K562 (cell line): ENCODE measurements at regions not wholly inside any gene's neighbourhood (a gene's known extent, or its start where the extent isn't known, plus 50 kb on each side); places are given as distances from the start of the nearest gene placed in this dataset.

Experiments used
- ATAC-seq: fragments of 200-7000 bp; cut with Tn5 transposase; 3 replicates; pipeline ENCODE4 v1.9.1; 2020; ENCODE audit warnings: moderate library complexity
- BruUV-seq: library from RNA; stranded (reverse); fragments of 400-500 nt; replicated peaks from 2 replicates; lab custom pipeline; 2021; lab: Mats Ljungman, UMichigan
- CTCF ChIA-PET: fragments of 300-600 bp; formaldehyde crosslinking; extraction: SDS; loops from one replicate; lab custom pipeline; 2021; ENCODE audit warnings: low intra/inter-chr PET ratio; lab: Yijun Ruan, JAX
- POLR2A ChIA-PET: fragments of 300-600, 350-650 bp; sonication (Branson Sonifier 250); formaldehyde crosslinking; extraction: SDS; loops from one replicate; lab custom pipeline; 2021; ENCODE audit warnings: antibody characterized with exemption, inconsistent platforms; lab: Yijun Ruan, JAX
- DNase-seq, 4 experiments: peaks; one replicate each; pipeline versions ENCODE4 v3.0.0 to v3.0.0-alpha.2; 2011 to 2018; ENCODE audit warnings: low spot score in 3 of 4, mixed read lengths in 3 of 4; ENCODE audit errors: extremely low read depth in 1 of 4
- FAIRE-seq: peaks from 2 replicates; lab custom pipeline; 2011; peaks lifted over from hg19 to GRCh38; lab: Jason Lieb, UNC
- H2AFZ ChIP-seq: 2 replicates; pipeline ENCODE4 v1.6.0; 2011; ENCODE audit warnings: low read depth, low read length, control low read depth, inconsistent platforms
- H3K27ac ChIP-seq: fragments of 200-600 bp; 3 replicates; pipeline ENCODE4 v1.8.0; 2011; ENCODE audit warnings: low read depth, mild to moderate bottlenecking, control low read depth, inconsistent platforms, low read length, moderate library complexity, mixed read lengths; ENCODE audit errors: extremely low read depth
- H3K27me3 ChIP-seq, 2 experiments: fragments of 300-600 bp in 1 of 2; 2 replicates in 1 of 2; 3 replicates in 1 of 2; pipeline versions ENCODE4 v1.6.0 to v1.8.0; 2011; ENCODE audit warnings: inconsistent platforms in 2 of 2, low read length in 2 of 2, mild to moderate bottlenecking in 1 of 2, mixed read lengths in 1 of 2, moderate library complexity in 1 of 2; ENCODE audit not compliant: control insufficient read depth in 2 of 2, insufficient read depth in 2 of 2
- H3K36me3 ChIP-seq: fragments of 300-600 bp; 3 replicates; pipeline ENCODE4 v1.8.0; 2011; ENCODE audit warnings: mild to moderate bottlenecking, low read length, inconsistent platforms; ENCODE audit not compliant: control insufficient read depth, insufficient read depth
- H3K4me1 ChIP-seq, 2 experiments: fragments of 200-600 bp in 1 of 2; replicated peaks in 1 of 2; 2 replicates in 1 of 2; 3 replicates in 1 of 2; pipeline versions ENCODE4 v1.5.1 to v1.8.0; 2011; ENCODE audit warnings: inconsistent platforms in 2 of 2, low read length in 2 of 2, mild to moderate bottlenecking in 1 of 2, mixed read lengths in 1 of 2, moderate library complexity in 1 of 2; ENCODE audit not compliant: control insufficient read depth in 2 of 2, insufficient read depth in 2 of 2
- H3K4me2 ChIP-seq: 2 replicates; pipeline ENCODE4 v1.6.1; 2011; ENCODE audit warnings: low read length, control low read depth, inconsistent platforms, mixed read lengths; ENCODE audit not compliant: insufficient read depth
- H3K4me3 ChIP-seq: fragments of 200-600 bp; sonication (generic), shearing (Covaris generic); 2 replicates; pipeline ENCODE4 v1.5.1; 2016; ENCODE audit warnings: control low read depth, inconsistent platforms
- H3K79me2 ChIP-seq: fragments of 200-600 bp; 3 replicates; pipeline ENCODE4 v1.8.0; 2011; ENCODE audit warnings: low read length, inconsistent platforms; ENCODE audit not compliant: control insufficient read depth, insufficient read depth
- H3K9ac ChIP-seq, 2 experiments: 2 replicates each; pipeline versions ENCODE4 v1.6.0 to v1.6.1; 2011; ENCODE audit warnings: low read depth in 2 of 2, low read length in 2 of 2, control low read depth in 1 of 2, inconsistent platforms in 1 of 2, mild to moderate bottlenecking in 1 of 2, mixed read lengths in 1 of 2; ENCODE audit not compliant: insufficient read depth in 1 of 2
- H3K9me1 ChIP-seq: one replicate; pipeline ENCODE4 v1.6.0; 2011; ENCODE audit warnings: inconsistent platforms, mild to moderate bottlenecking, low read length, moderate library complexity; ENCODE audit not compliant: control insufficient read depth, insufficient read depth
- H3K9me3 ChIP-seq: replicated peaks from 2 replicates; pipeline ENCODE4 v1.5.1; 2011; ENCODE audit warnings: low read depth, low read length, inconsistent platforms; ENCODE audit not compliant: control insufficient read depth, insufficient read depth
- H4K20me1 ChIP-seq: replicated peaks from 2 replicates; pipeline ENCODE4 v1.6.1; 2011; ENCODE audit warnings: low read length, inconsistent platforms, mixed read lengths; ENCODE audit not compliant: control insufficient read depth, insufficient read depth
- ATF7 ChIP-seq: fragments of 450-650 bp; IDR thresholded peaks from 2 replicates; pipeline ENCODE4 v1.7.1; 2014; ENCODE audit warnings: mild to moderate bottlenecking, moderate library complexity
- CEBPG ChIP-seq, 3 experiments: fragments of 200-800 bp in 1 of 3; sonication (Bioruptor generic) in 1 of 3; sonication (generic) in 1 of 3; formaldehyde crosslinking in 1 of 3; IDR thresholded peaks in 2 of 3; conservative IDR thresholded peaks in 1 of 3; 2 replicates each; pipeline versions ENCODE4 v1.6.1 to v1.8.0; 2016 to 2022; ENCODE audit warnings: missing compliant biosample characterization in 2 of 3, missing genetic modification characterization in 2 of 3, mild to moderate bottlenecking in 1 of 3, missing genetic modification reagents in 1 of 3
- KHSRP ChIP-seq: fragments of 450-650 bp; IDR thresholded peaks from 2 replicates; pipeline ENCODE4 v1.6.1; 2017
- NCOR1 ChIP-seq: fragments of 450-650 bp; IDR thresholded peaks from 2 replicates; pipeline ENCODE4 v1.6.1; 2016; ENCODE audit warnings: mild to moderate bottlenecking, moderate library complexity
- NFE2 ChIP-seq: IDR thresholded peaks from 2 replicates; pipeline ENCODE4 v1.6.1; 2014; ENCODE audit warnings: antibody characterized with exemption, low read depth
- PHF21A ChIP-seq: fragments of 450-650 bp; IDR thresholded peaks from 2 replicates; pipeline ENCODE4 v1.6.1; 2017; ENCODE audit warnings: low read depth, borderline replicate concordance
- POLR2AphosphoS2 ChIP-seq: IDR thresholded peaks from 2 replicates; pipeline ENCODE4 v1.6.1; 2012; ENCODE audit warnings: low read length, improper control_type of control experiment
- RBFOX2 ChIP-seq: fragments of 200-400 bp; formaldehyde crosslinking; IDR thresholded peaks from 2 replicates; pipeline ENCODE4 v1.6.1; 2017; ENCODE audit warnings: low read depth, mild to moderate bottlenecking, low read length, moderate library complexity
- SETDB1 ChIP-seq: IDR thresholded peaks from one replicate; pipeline ENCODE4 v1.6.1; 2012; ENCODE audit warnings: low read length, control low read depth, inconsistent platforms
- ZEB2 ChIP-seq: fragments of 450-650 bp; IDR thresholded peaks from 2 replicates; pipeline ENCODE4 v1.6.1; 2016
- ZNF212 ChIP-seq: fragments of 450-650 bp; formaldehyde crosslinking; IDR thresholded peaks from 2 replicates; pipeline ENCODE4 v1.4.0; 2020; ENCODE audit warnings: mild to moderate bottlenecking
- ZNF75A ChIP-seq: fragments of 450-650 bp; formaldehyde crosslinking; IDR thresholded peaks from 2 replicates; pipeline ENCODE4 v1.4.0; 2020; ENCODE audit warnings: mild to moderate bottlenecking
- WGBS: fragments of 100-300 bp; shearing (Covaris generic); methylation state at CpG from one replicate; pipeline ENCODE4 v1.1.6; 2016; ENCODE audit warnings: low coverage, mixed read lengths; ENCODE audit not compliant: insufficient coverage; ENCODE audit errors: missing lambda C conversion rate; 5-methylcytosine and 5-hydroxymethylcytosine counted together
- in situ Hi-C: fragments of 300-500 bp; cut with MboI; formaldehyde crosslinking; loops from 4 replicates; pipeline ENCODE4 v1.15.0; 2018; ENCODE audit warnings: inconsistent platforms, mixed read lengths
- intact Hi-C: fragments of 100-400 bp; cut with micrococcal nuclease; formaldehyde crosslinking; loops from 2 replicates; pipeline ENCODE4 v1.14.2; 2022
- TF ChIP-seq, protein P1 (sequence below): sonication (generic); formaldehyde crosslinking; IDR thresholded peaks from 2 replicates; pipeline ENCODE4 v1.8.0; 2022; ENCODE audit warnings: mild to moderate bottlenecking, missing genetic modification reagents

DNA sequence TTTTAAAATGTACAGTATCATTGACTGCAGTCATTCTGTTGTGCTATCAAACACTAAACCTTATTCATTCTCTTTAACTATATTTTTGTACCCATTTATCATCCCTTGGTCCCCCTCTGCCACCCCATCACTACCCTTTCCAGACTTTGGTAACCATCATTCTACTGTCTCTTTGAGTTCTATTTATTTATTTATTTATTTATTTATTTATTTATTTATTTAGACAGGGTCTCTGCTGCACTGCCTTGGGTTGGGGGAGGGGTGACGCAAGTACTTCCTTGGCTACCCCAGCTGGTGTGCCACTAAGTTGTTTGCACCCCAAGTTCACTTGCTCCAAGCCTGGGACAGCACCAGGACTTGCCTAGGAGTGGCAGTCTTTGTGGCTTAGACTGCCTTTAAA is 427.8 kb upstream of the NOVA1 start:
- ChIA-PET CTCF (no interaction called here), POLR2A (no interaction called here)
- intact Hi-C loops = no loop called here
- no peak for TF ChIP-seq PHF21A
- TF ChIP-seq ZNF75A (CRISPR knock-in tag) = no peak
- TF ChIP-seq ZNF212 (CRISPR knock-in tag) = no peak
- TF ChIP-seq CEBPG (CRISPR knock-in tag; IDR thresholded peaks at IDR 0.05) = no peak
- TF ChIP-seq CEBPG (tag; conservative IDR thresholded peaks at IDR 0.05 in 1 of 2, IDR thresholded peaks at IDR 0.05 in 1 of 2) = no peak
- TF ChIP-seq ATF7 = no peak
- TF ChIP-seq SETDB1 = no peak
- TF ChIP-seq, protein P1, sequence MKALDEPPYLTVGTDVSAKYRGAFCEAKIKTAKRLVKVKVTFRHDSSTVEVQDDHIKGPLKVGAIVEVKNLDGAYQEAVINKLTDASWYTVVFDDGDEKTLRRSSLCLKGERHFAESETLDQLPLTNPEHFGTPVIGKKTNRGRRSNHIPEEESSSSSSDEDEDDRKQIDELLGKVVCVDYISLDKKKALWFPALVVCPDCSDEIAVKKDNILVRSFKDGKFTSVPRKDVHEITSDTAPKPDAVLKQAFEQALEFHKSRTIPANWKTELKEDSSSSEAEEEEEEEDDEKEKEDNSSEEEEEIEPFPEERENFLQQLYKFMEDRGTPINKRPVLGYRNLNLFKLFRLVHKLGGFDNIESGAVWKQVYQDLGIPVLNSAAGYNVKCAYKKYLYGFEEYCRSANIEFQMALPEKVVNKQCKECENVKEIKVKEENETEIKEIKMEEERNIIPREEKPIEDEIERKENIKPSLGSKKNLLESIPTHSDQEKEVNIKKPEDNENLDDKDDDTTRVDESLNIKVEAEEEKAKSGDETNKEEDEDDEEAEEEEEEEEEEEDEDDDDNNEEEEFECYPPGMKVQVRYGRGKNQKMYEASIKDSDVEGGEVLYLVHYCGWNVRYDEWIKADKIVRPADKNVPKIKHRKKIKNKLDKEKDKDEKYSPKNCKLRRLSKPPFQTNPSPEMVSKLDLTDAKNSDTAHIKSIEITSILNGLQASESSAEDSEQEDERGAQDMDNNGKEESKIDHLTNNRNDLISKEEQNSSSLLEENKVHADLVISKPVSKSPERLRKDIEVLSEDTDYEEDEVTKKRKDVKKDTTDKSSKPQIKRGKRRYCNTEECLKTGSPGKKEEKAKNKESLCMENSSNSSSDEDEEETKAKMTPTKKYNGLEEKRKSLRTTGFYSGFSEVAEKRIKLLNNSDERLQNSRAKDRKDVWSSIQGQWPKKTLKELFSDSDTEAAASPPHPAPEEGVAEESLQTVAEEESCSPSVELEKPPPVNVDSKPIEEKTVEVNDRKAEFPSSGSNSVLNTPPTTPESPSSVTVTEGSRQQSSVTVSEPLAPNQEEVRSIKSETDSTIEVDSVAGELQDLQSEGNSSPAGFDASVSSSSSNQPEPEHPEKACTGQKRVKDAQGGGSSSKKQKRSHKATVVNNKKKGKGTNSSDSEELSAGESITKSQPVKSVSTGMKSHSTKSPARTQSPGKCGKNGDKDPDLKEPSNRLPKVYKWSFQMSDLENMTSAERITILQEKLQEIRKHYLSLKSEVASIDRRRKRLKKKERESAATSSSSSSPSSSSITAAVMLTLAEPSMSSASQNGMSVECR = no peak
- no peak for TF ChIP-seq ZEB2
- TF ChIP-seq NFE2 = no peak
- no peak for TF ChIP-seq POLR2AphosphoS2
- TF ChIP-seq RBFOX2 = no peak
- no peak for TF ChIP-seq NCOR1
- no peak for TF ChIP-seq KHSRP
- ATAC-seq = no peak
- no peaks in the 10 kb centered on the region for H3K27me3 ChIP-seq
- H3K9ac ChIP-seq = no peak overlapping the region
- H3K27ac ChIP-seq = no peak overlapping the region
- H3K4me2 ChIP-seq = no peak overlapping the region
- H3K4me1 ChIP-seq = no peaks in the 10 kb centered on the region
- whole genome bisulfite sequencing = 18% methylated on average over 1 of the region's 1 CpG
- H3K36me3 ChIP-seq = no peaks in the 10 kb centered on the region
- no peaks in the 10 kb centered on the region for H4K20me1 ChIP-seq
- FAIRE-seq = no peak
- no peaks in the 10 kb centered on the region for H3K79me2 ChIP-seq
- H3K9me1 ChIP-seq = no peaks in the 10 kb centered on the region
- BruUV-seq = no TSS peak
- DNase-seq = no peak
- H2AFZ ChIP-seq = no peak overlapping the region
- no peaks in the 10 kb centered on the region for H3K9me3 ChIP-seq
- in situ Hi-C loops = no loop called here
- H3K4me3 ChIP-seq = no peak overlapping the region
